ENCODE measurements at regions not wholly inside any gene's neighbourhood (a gene's known extent, or its start where the extent isn't known, plus 50 kb on each side); places are given as distances from the start of the nearest gene placed in this dataset.

DNA sequence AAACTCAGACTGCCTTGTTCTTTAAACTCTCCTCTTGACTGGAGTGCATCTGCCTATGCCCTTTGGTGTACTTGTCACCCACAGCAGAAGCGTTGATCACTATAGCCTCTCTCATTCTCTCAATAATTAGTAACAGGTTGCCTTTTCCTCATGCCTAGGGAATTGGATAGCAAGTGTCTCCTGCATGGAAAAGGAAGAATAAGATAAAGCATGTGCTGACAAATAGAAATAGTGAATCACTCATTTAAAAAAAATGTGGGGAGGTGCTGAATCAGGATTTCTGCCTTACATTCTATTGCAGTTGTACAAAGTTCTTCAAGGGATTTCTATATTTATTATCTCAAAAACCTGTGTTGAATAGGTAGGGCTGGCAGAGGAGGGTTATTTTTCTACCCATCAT is 323.0 kb downstream of the TXNL1 start:
- H3K9me3 ChIP-seq (replicated peaks; ENCODE audit: control insufficient read depth, insufficient read depth, low read length), result no peaks in the 10 kb centered on the region
- in situ Hi-C loops (cut with MboI), result no loop called here
- no peaks in the 10 kb centered on the region for H3K27me3 ChIP-seq (replicated peaks in 1 of 2; ENCODE audit: control insufficient read depth in 2 of 2, insufficient read depth in 2 of 2, low read length in 1 of 2)
- no peak for DNase-seq (ENCODE audit: low read depth, low spot score)
- H4K20me1 ChIP-seq (ENCODE audit: control insufficient read depth, insufficient read depth), result no peaks in the 10 kb centered on the region
- H3K4me2 ChIP-seq (ENCODE audit: control insufficient read depth, insufficient read depth), result no peak overlapping the region
- WGBS (ENCODE audit: insufficient coverage, insufficient replicate concordance, low lambda C conversion rate, missing lambda C conversion rate), result 96% methylated on average over 1 of the region's 1 CpG
- no peak overlapping the region for H2AFZ ChIP-seq (ENCODE audit: control insufficient read depth, low read depth, low read length)
- RAD21 ChIA-PET (ENCODE audit: unreplicated experiment), result interaction anchor here (1.3 kb wide), 1 partner anchor 57 kb away, joined by 5 read pairs; no protein-coding TSS in a partner anchor
- POLR2A ChIA-PET, result no interaction called here
- H3K4me3 ChIP-seq, result no peak overlapping the region
- intact Hi-C loops (cut with micrococcal nuclease; ENCODE audit: unreplicated experiment), result no loop called here
- H3K4me1 ChIP-seq (ENCODE audit: control insufficient read depth, insufficient read depth, low read length), result peaks cover 10% of the 10 kb centered on the region
- FAIRE-seq, result no peak
- no peak overlapping the region for H3K27ac ChIP-seq (ENCODE audit: control insufficient read depth, insufficient read depth)
- H3K36me3 ChIP-seq (ENCODE audit: control insufficient read depth in 2 of 2, insufficient read depth in 2 of 2, low read length in 1 of 2), result no peaks in the 10 kb centered on the region
- CTCF ChIA-PET, result no interaction called here
- no peak overlapping the region for H3K9ac ChIP-seq (ENCODE audit: control insufficient read depth, insufficient read depth, low read length)
- no TSS peak for BruUV-seq (replicated peaks)
- SMC1A ChIA-PET (ENCODE audit: uncharacterized antibody, unreplicated experiment), result no interaction called here
- no peaks in the 10 kb centered on the region for H3K79me2 ChIP-seq (ENCODE audit: control insufficient read depth, insufficient read depth, low read length)
- no peak for ATAC-seq
- TF ChIP-seq CBX3 (IDR thresholded peaks at IDR 0.05; ENCODE audit: borderline replicate concordance, low read depth) (no peak), CREM (IDR thresholded peaks at IDR 0.05; ENCODE audit: low read depth) (no peak), NRF1 (conservative IDR thresholded peaks at IDR 0.05; ENCODE audit: low read depth, low read length) (no peak), KLF5 (IDR thresholded peaks at IDR 0.05; ENCODE audit: partially characterized antibody) (no peak), BRCA1 (IDR thresholded peaks at IDR 0.05; ENCODE audit: low read depth, low read length) (no peak), FOXM1 (IDR thresholded peaks at IDR 0.05; ENCODE audit: low read depth, low read length) (no peak), CBX5 (IDR thresholded peaks at IDR 0.05; ENCODE audit: low read depth) (no peak), SUZ12 (IDR thresholded peaks at IDR 0.05; ENCODE audit: unreplicated experiment) (no peak), SIN3A (IDR thresholded peaks at IDR 0.05; ENCODE audit: low read depth, low read length) (no peak), MTA3 (IDR thresholded peaks at IDR 0.05; ENCODE audit: borderline replicate concordance, low read length) (no peak), CHD1 (IDR thresholded peaks at IDR 0.05; ENCODE audit: low read depth, low read length) (no peak), POLR2A (IDR thresholded peaks at IDR 0.05; ENCODE audit: low read depth, low read length) (no peak), GABPA (IDR thresholded peaks at IDR 0.05; ENCODE audit: low read depth) (no peak), TCF3 (IDR thresholded peaks at IDR 0.05; ENCODE audit: borderline replicate concordance, insufficient read depth, low read depth, low read length) (no peak), KAT2A (conservative IDR thresholded peaks at IDR 0.05; ENCODE audit: control insufficient read depth, low read depth, low read length) (no peak)
- TF ChIP-seq, protein P1, sequence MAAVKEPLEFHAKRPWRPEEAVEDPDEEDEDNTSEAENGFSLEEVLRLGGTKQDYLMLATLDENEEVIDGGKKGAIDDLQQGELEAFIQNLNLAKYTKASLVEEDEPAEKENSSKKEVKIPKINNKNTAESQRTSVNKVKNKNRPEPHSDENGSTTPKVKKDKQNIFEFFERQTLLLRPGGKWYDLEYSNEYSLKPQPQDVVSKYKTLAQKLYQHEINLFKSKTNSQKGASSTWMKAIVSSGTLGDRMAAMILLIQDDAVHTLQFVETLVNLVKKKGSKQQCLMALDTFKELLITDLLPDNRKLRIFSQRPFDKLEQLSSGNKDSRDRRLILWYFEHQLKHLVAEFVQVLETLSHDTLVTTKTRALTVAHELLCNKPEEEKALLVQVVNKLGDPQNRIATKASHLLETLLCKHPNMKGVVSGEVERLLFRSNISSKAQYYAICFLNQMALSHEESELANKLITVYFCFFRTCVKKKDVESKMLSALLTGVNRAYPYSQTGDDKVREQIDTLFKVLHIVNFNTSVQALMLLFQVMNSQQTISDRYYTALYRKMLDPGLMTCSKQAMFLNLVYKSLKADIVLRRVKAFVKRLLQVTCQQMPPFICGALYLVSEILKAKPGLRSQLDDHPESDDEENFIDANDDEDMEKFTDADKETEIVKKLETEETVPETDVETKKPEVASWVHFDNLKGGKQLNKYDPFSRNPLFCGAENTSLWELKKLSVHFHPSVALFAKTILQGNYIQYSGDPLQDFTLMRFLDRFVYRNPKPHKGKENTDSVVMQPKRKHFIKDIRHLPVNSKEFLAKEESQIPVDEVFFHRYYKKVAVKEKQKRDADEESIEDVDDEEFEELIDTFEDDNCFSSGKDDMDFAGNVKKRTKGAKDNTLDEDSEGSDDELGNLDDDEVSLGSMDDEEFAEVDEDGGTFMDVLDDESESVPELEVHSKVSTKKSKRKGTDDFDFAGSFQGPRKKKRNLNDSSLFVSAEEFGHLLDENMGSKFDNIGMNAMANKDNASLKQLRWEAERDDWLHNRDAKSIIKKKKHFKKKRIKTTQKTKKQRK (IDR thresholded peaks at IDR 0.05; ENCODE audit: low read depth, low read length), result no peak
- TF ChIP-seq, protein P2, sequence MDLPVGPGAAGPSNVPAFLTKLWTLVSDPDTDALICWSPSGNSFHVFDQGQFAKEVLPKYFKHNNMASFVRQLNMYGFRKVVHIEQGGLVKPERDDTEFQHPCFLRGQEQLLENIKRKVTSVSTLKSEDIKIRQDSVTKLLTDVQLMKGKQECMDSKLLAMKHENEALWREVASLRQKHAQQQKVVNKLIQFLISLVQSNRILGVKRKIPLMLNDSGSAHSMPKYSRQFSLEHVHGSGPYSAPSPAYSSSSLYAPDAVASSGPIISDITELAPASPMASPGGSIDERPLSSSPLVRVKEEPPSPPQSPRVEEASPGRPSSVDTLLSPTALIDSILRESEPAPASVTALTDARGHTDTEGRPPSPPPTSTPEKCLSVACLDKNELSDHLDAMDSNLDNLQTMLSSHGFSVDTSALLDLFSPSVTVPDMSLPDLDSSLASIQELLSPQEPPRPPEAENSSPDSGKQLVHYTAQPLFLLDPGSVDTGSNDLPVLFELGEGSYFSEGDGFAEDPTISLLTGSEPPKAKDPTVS (IDR thresholded peaks at IDR 0.05; ENCODE audit: low read depth, low read length), result no peak
- TF ChIP-seq, protein P3, sequence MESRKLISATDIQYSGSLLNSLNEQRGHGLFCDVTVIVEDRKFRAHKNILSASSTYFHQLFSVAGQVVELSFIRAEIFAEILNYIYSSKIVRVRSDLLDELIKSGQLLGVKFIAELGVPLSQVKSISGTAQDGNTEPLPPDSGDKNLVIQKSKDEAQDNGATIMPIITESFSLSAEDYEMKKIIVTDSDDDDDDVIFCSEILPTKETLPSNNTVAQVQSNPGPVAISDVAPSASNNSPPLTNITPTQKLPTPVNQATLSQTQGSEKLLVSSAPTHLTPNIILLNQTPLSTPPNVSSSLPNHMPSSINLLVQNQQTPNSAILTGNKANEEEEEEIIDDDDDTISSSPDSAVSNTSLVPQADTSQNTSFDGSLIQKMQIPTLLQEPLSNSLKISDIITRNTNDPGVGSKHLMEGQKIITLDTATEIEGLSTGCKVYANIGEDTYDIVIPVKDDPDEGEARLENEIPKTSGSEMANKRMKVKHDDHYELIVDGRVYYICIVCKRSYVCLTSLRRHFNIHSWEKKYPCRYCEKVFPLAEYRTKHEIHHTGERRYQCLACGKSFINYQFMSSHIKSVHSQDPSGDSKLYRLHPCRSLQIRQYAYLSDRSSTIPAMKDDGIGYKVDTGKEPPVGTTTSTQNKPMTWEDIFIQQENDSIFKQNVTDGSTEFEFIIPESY (IDR thresholded peaks at IDR 0.05), result no peak
